Endothelial cell of umbilical vein (primary cell): ENCODE measurements at regions not wholly inside any gene's neighbourhood (a gene's known extent, or its start where the extent isn't known, plus 50 kb on each side); places are given as distances from the start of the nearest gene placed in this dataset.

ENCODE experiments used
- BruUV-seq: library from RNA; stranded (reverse); fragments of 400-500 nt; replicated peaks from 2 replicates; lab custom pipeline; 2021; lab: Mats Ljungman, UMichigan
- CTCF ChIA-PET: fragments of 300-600, 350-600 bp; sonication (Branson Sonifier 250); formaldehyde crosslinking; loops from one replicate; lab custom pipeline; 2021; ENCODE audit warnings: antibody characterized with exemption, inconsistent platforms; lab: Charles Lee
- POLR2A ChIA-PET: fragments of 300-600, 350-600 bp; sonication (Branson Sonifier 250); formaldehyde crosslinking; loops from one replicate; lab custom pipeline; 2021; ENCODE audit warnings: antibody characterized with exemption, inconsistent platforms; lab: Charles Lee
- DNase-seq: peaks from one replicate; pipeline ENCODE4 v3.0.0-alpha.2; 2011; ENCODE audit warnings: low read depth, low spot score
- FAIRE-seq: peaks from 2 replicates; lab custom pipeline; 2011; peaks lifted over from hg19 to GRCh38; lab: Jason Lieb, UNC
- H2AFZ ChIP-seq: 2 replicates; pipeline ENCODE4 v1.6.0; 2012; ENCODE audit warnings: low read depth, low read length, control low read depth, inconsistent platforms
- H3K27ac ChIP-seq: 2 replicates; pipeline ENCODE4 v1.5.1; 2011; ENCODE audit warnings: low read depth, mild to moderate bottlenecking, control low read depth, low read length, moderate library complexity; ENCODE audit not compliant: insufficient read depth
- H3K27me3 ChIP-seq, 2 experiments: 2 replicates each; pipeline versions ENCODE4 v1.6.0 to v1.6.1; 2011; ENCODE audit warnings: low read length in 2 of 2, mixed read lengths in 1 of 2; ENCODE audit not compliant: control insufficient read depth in 2 of 2, insufficient read depth in 2 of 2
- H3K36me3 ChIP-seq, 2 experiments: 2 replicates in 1 of 2; 3 replicates in 1 of 2; pipeline ENCODE4 v1.5.1; 2011; ENCODE audit warnings: low read length in 2 of 2, mild to moderate bottlenecking in 1 of 2, moderate library complexity in 1 of 2; ENCODE audit not compliant: control insufficient read depth in 2 of 2, insufficient read depth in 2 of 2; ENCODE audit errors: extremely low read depth in 1 of 2
- H3K4me1 ChIP-seq: 3 replicates; pipeline ENCODE4 v1.5.1; 2011; ENCODE audit warnings: mild to moderate bottlenecking, low read length; ENCODE audit not compliant: control insufficient read depth, insufficient read depth; ENCODE audit errors: extremely low read depth
- H3K4me2 ChIP-seq: 2 replicates; pipeline ENCODE4 v1.6.1; 2011; ENCODE audit warnings: low read length, control low read depth, mixed read lengths; ENCODE audit not compliant: insufficient read depth
- H3K4me3 ChIP-seq, 3 experiments: fragments of 200-600 bp in 1 of 3; sonication (generic), shearing (Covaris generic) in 1 of 3; replicated peaks in 1 of 3; 2 replicates each; pipeline ENCODE4 v1.5.1; 2011 to 2016; ENCODE audit warnings: control low read depth in 3 of 3, low read length in 3 of 3, mild to moderate bottlenecking in 2 of 3, inconsistent platforms in 1 of 3, low read depth in 1 of 3, moderate library complexity in 1 of 3; ENCODE audit not compliant: insufficient read depth in 1 of 3
- H3K79me2 ChIP-seq: 2 replicates; pipeline ENCODE4 v1.6.0; 2012; ENCODE audit warnings: low read length, inconsistent platforms; ENCODE audit not compliant: control insufficient read depth, insufficient read depth
- H3K9ac ChIP-seq: replicated peaks from 2 replicates; pipeline ENCODE3; 2011; ENCODE audit warnings: low read length, control low read depth; ENCODE audit not compliant: insufficient read depth; ENCODE audit errors: extremely low read depth
- H3K9me1 ChIP-seq: replicated peaks from 3 replicates; pipeline ENCODE4 v1.6.0; 2011; ENCODE audit warnings: mild to moderate bottlenecking, low read length; ENCODE audit not compliant: control insufficient read depth, insufficient read depth; ENCODE audit errors: extremely low read depth
- H3K9me3 ChIP-seq: replicated peaks from 2 replicates; pipeline ENCODE4 v1.5.1; 2012; ENCODE audit warnings: low read length, inconsistent platforms; ENCODE audit not compliant: control insufficient read depth, insufficient read depth
- H4K20me1 ChIP-seq: replicated peaks from 2 replicates; pipeline ENCODE3; 2011; ENCODE audit warnings: mild to moderate bottlenecking, low read length; ENCODE audit not compliant: control insufficient read depth, insufficient read depth; ENCODE audit errors: extremely low read depth
- CTCF ChIP-seq, 2 donors: IDR thresholded peaks; 1 replicate in 1 of 2; 2 replicates in 1 of 2; pipeline ENCODE4 v1.5.1; 2011; ENCODE audit warnings: low read length in 2 of 2, mild to moderate bottlenecking in 2 of 2, moderate library complexity in 2 of 2, control low read depth in 1 of 2, inconsistent platforms in 1 of 2, low read depth in 1 of 2; ENCODE audit not compliant: insufficient read depth in 1 of 2; ENCODE audit errors: extremely low read depth in 1 of 2
- EZH2 ChIP-seq: IDR thresholded peaks from 2 replicates; pipeline ENCODE4 v1.6.1; 2012; ENCODE audit warnings: borderline replicate concordance, low read depth, mild to moderate bottlenecking, moderate library complexity, low read length, inconsistent platforms; ENCODE audit not compliant: severe bottlenecking
- FOS ChIP-seq: IDR thresholded peaks from 2 replicates; pipeline ENCODE4 v1.6.1; 2011; ENCODE audit warnings: mild to moderate bottlenecking, low read length, moderate library complexity, borderline replicate concordance; ENCODE audit not compliant: insufficient read depth
- GATA2 ChIP-seq: IDR thresholded peaks from 2 replicates; pipeline ENCODE4 v1.7.0; 2011; ENCODE audit warnings: low read depth, mild to moderate bottlenecking, moderate library complexity, mixed read lengths, low read length; ENCODE audit not compliant: insufficient read length, insufficient read depth
- JUN ChIP-seq: IDR thresholded peaks from 2 replicates; pipeline ENCODE4 v1.6.1; 2011; ENCODE audit warnings: borderline replicate concordance, low read depth; ENCODE audit not compliant: insufficient read length, insufficient read depth
- MAX ChIP-seq: IDR thresholded peaks from 2 replicates; pipeline ENCODE4 v1.6.1; 2011; ENCODE audit not compliant: insufficient read depth, insufficient read length
- MYC ChIP-seq: IDR thresholded peaks from one replicate; pipeline ENCODE4 v1.6.1; 2011; ENCODE audit warnings: mild to moderate bottlenecking, low read depth, low read length
- POLR2A ChIP-seq: IDR thresholded peaks from 2 replicates; pipeline ENCODE4 v1.6.1; 2012; ENCODE audit warnings: low read depth, mild to moderate bottlenecking, control low read depth, low read length
- POLR2AphosphoS5 ChIP-seq: IDR thresholded peaks from 2 replicates; pipeline ENCODE4 v1.6.1; 2012; ENCODE audit warnings: low read depth, mild to moderate bottlenecking, control low read depth, low read length, moderate library complexity; ENCODE audit not compliant: insufficient read depth
- dilution Hi-C: fragments of 300-500 bp; cut with MboI; formaldehyde crosslinking; loops from one replicate; pipeline ENCODE4 v1.15.0; 2019; ENCODE audit warnings: low sequenced_read_pairs; ENCODE audit not compliant: extremely low pct_ligation_motif_present
- intact Hi-C: fragments of 100-400 bp; cut with micrococcal nuclease; formaldehyde crosslinking; loops from one replicate; pipeline ENCODE4 v1.10.0; 2022

- intact Hi-C loops = loop anchor here (1.0 to 5.0 kb wide), 3 partner anchors 93 to 152 kb away; no protein-coding TSS in a partner anchor
- CTCF ChIA-PET = interaction anchor here (0.9 to 4.5 kb wide), 3 partner anchors 12 to 158 kb away, joined by 3 to 77 read pairs (median 5); no protein-coding TSS in a partner anchor
- no peaks in the 10 kb centered on the region for H3K9me1 ChIP-seq
- H3K9me3 ChIP-seq = no peaks in the 10 kb centered on the region
- H3K79me2 ChIP-seq = no peaks in the 10 kb centered on the region
- POLR2A ChIA-PET = no interaction called here
- dilution Hi-C loops = no loop called here
- TF ChIP-seq POLR2AphosphoS5 = no peak
- no peak for TF ChIP-seq POLR2A
- TF ChIP-seq EZH2 = no peak
- TF ChIP-seq MYC = no peak
- no peak for TF ChIP-seq JUN
- TF ChIP-seq GATA2 = no peak
- TF ChIP-seq MAX = no peak
- TF ChIP-seq CTCF (IDR thresholded peaks at IDR 0.05; ENCODE audit: extremely low read depth in 1 of 2, insufficient read depth in 1 of 2, low read depth in 1 of 2, low read length in 2 of 2) = no peak
- no peak for TF ChIP-seq FOS
- DNase-seq (peak; percentile 7), FAIRE-seq (no peak)
- H3K9ac ChIP-seq = no peak overlapping the region
- H3K4me2 ChIP-seq = no peak overlapping the region
- H3K4me1 ChIP-seq = no peaks in the 10 kb centered on the region
- H2AFZ ChIP-seq = no peak overlapping the region
- no TSS peak for BruUV-seq
- H3K4me3 ChIP-seq = no peak overlapping the region
- H3K27me3 ChIP-seq = no peaks in the 10 kb centered on the region
- no peaks in the 10 kb centered on the region for H3K36me3 ChIP-seq
- H4K20me1 ChIP-seq = no peaks in the 10 kb centered on the region
- no peak overlapping the region for H3K27ac ChIP-seq
Measured at GRCh38 chr11:26134481-26135355, 197.2 kb upstream of the ANO3 start.
